ENCODE measurements at regions not wholly inside any gene's neighbourhood (a gene's known extent, or its start where the extent isn't known, plus 50 kb on each side); places are given as distances from the start of the nearest gene placed in this dataset.

GRCh38 chr6:153767127-153767526 is 271.9 kb upstream of the OPRM1 start:
- no peaks in the 10 kb centered on the region for H3K36me3 ChIP-seq
- no peaks in the 10 kb centered on the region for H3K9me3 ChIP-seq
- TF ChIP-seq CTCF (IDR thresholded peaks at IDR 0.05) (no peak), POLR2A (IDR thresholded peaks at IDR 0.05) (no peak)
- intact Hi-C loops (cut with DNase I; ENCODE audit: low total_unique reads), result no loop called here
- no peak overlapping the region for H3K27ac ChIP-seq
- H3K4me1 ChIP-seq, result no peaks in the 10 kb centered on the region
- DNase-seq, result no peak
- H3K4me3 ChIP-seq, result no peak overlapping the region
- no peaks in the 10 kb centered on the region for H3K27me3 ChIP-seq

- Histone ChIP-seq H3K36me3 (no peaks in the 10 kb centered on the region), H3K4me1 (no peaks in the 10 kb centered on the region), H3K27me3 (no peaks in the 10 kb centered on the region), H3K4me3 (no peak overlapping the region), H3K9me3 (no peaks in the 10 kb centered on the region), H3K27ac (no peak overlapping the region)
- TF ChIP-seq POLR2A (IDR thresholded peaks at IDR 0.05) (no peak), CTCF (IDR thresholded peaks at IDR 0.05) (no peak)
- no peak for DNase-seq
- intact Hi-C loops (cut with DNase I; ENCODE audit: low total_unique reads), result no loop called here
Measured at GRCh38 chr6:153758516-153758915, 280.5 kb upstream of the OPRM1 start.

- Histone ChIP-seq H3K27me3 (no peaks in the 10 kb centered on the region), H3K36me3 (no peaks in the 10 kb centered on the region), H3K27ac (no peak overlapping the region), H3K4me3 (no peak overlapping the region), H3K9me3 (no peaks in the 10 kb centered on the region), H3K4me1 (no peaks in the 10 kb centered on the region)
- TF ChIP-seq POLR2A (IDR thresholded peaks at IDR 0.05) (no peak), CTCF (IDR thresholded peaks at IDR 0.05) (no peak)
- no peak for DNase-seq
- intact Hi-C loops (cut with DNase I; ENCODE audit: low total_unique reads), result no loop called here
Measured at GRCh38 chr6:153735761-153736160, 303.3 kb upstream of the OPRM1 start.

GRCh38 chr6:153729189-153729588 is 309.9 kb upstream of the OPRM1 start:
- no peak for DNase-seq
- intact Hi-C loops (cut with DNase I; ENCODE audit: low total_unique reads), result no loop called here
- H3K9me3 ChIP-seq, result no peaks in the 10 kb centered on the region
- H3K27ac ChIP-seq, result no peak overlapping the region
- no peaks in the 10 kb centered on the region for H3K27me3 ChIP-seq
- TF ChIP-seq CTCF (IDR thresholded peaks at IDR 0.05) (no peak), POLR2A (IDR thresholded peaks at IDR 0.05) (no peak)
- H3K36me3 ChIP-seq, result no peaks in the 10 kb centered on the region
- H3K4me1 ChIP-seq, result no peaks in the 10 kb centered on the region
- H3K4me3 ChIP-seq, result no peak overlapping the region

GRCh38 chr6:153727885-153728284 is 311.2 kb upstream of the OPRM1 start:
- Histone ChIP-seq H3K27ac (no peak overlapping the region), H3K4me3 (no peak overlapping the region), H3K4me1 (no peaks in the 10 kb centered on the region), H3K9me3 (no peaks in the 10 kb centered on the region), H3K36me3 (no peaks in the 10 kb centered on the region), H3K27me3 (no peaks in the 10 kb centered on the region)
- no peak for DNase-seq
- intact Hi-C loops (cut with DNase I; ENCODE audit: low total_unique reads), result no loop called here
- TF ChIP-seq CTCF (IDR thresholded peaks at IDR 0.05), result no peak
- TF ChIP-seq POLR2A (IDR thresholded peaks at IDR 0.05), result no peak
